Smooth muscle cell (in vitro differentiated cells): ENCODE measurements at regions not wholly inside any gene's neighbourhood (a gene's known extent, or its start where the extent isn't known, plus 50 kb on each side); places are given as distances from the start of the nearest gene placed in this dataset.
"Not testable (repeated sequence)": the region's sequence is repeated elsewhere in the genome, so short reads cannot be mapped to it uniquely, and the experiment has no call there.

Experiments
- DNase-seq: peaks from one replicate; lab custom pipeline; 2025; ENCODE audit not compliant: unreplicated experiment; lab: John Stamatoyannopoulos, UW
- H2AFZ ChIP-seq: fragments of 200-600 bp; sonication (generic); 2 replicates; pipeline ENCODE4 v1.6.0; 2016; ENCODE audit warnings: antibody characterized with exemption, low read depth, mild to moderate bottlenecking
- H3F3A ChIP-seq: fragments of 200-600 bp; sonication (generic); 2 replicates; pipeline ENCODE4 v1.6.0; 2017; ENCODE audit warnings: antibody characterized with exemption, low read depth
- H3K27ac ChIP-seq: fragments of 200-600 bp; sonication (generic); 2 replicates; pipeline ENCODE4 v1.5.1; 2016; ENCODE audit warnings: low read depth, mild to moderate bottlenecking
- H3K27me3 ChIP-seq: fragments of 200-600 bp; sonication (generic); 2 replicates; pipeline ENCODE4 v1.6.1; 2016; ENCODE audit warnings: low read depth, mild to moderate bottlenecking
- H3K36me3 ChIP-seq: fragments of 200-600 bp; sonication (generic); 2 replicates; pipeline ENCODE4 v1.5.1; 2016; ENCODE audit warnings: low read depth
- H3K4me1 ChIP-seq: fragments of 200-600 bp; sonication (generic); 2 replicates; pipeline ENCODE4 v1.5.1; 2016; ENCODE audit warnings: low read depth
- H3K4me2 ChIP-seq: fragments of 200-600 bp; sonication (generic); 2 replicates; pipeline ENCODE4 v1.6.0; 2016; ENCODE audit warnings: mild to moderate bottlenecking
- H3K4me3 ChIP-seq: fragments of 200-600 bp; sonication (generic); 2 replicates; pipeline ENCODE4 v1.5.1; 2016; ENCODE audit warnings: mild to moderate bottlenecking
- H3K79me2 ChIP-seq: fragments of 200-600 bp; sonication (generic); 2 replicates; pipeline ENCODE4 v1.6.0; 2016; ENCODE audit warnings: low read depth, mild to moderate bottlenecking
- H3K9ac ChIP-seq: fragments of 200-600 bp; sonication (generic); 2 replicates; pipeline ENCODE4 v1.6.0; 2016; ENCODE audit warnings: low read depth
- H3K9me3 ChIP-seq: fragments of 200-600 bp; sonication (generic); replicated peaks from 2 replicates; pipeline ENCODE4 v1.5.1; 2016; ENCODE audit warnings: low read depth
- H4K20me1 ChIP-seq: fragments of 200-600 bp; sonication (generic); 2 replicates; pipeline ENCODE4 v1.6.0; 2016; ENCODE audit warnings: low read depth
- WGBS: methylation state at CpG from one replicate; pipeline ENCODE4 v1.1.7; 2016; ENCODE audit warnings: low lambda C conversion rate; 5-methylcytosine and 5-hydroxymethylcytosine counted together
- TF ChIP-seq, protein P1 (sequence below): fragments of 200-600 bp; sonication (generic); IDR thresholded peaks from 2 replicates; pipeline ENCODE4 v1.5.1; 2017; ENCODE audit warnings: borderline replicate concordance, mild to moderate bottlenecking, antibody characterized with exemption; ENCODE audit not compliant: insufficient read depth, poor library complexity, severe bottlenecking

DNA sequence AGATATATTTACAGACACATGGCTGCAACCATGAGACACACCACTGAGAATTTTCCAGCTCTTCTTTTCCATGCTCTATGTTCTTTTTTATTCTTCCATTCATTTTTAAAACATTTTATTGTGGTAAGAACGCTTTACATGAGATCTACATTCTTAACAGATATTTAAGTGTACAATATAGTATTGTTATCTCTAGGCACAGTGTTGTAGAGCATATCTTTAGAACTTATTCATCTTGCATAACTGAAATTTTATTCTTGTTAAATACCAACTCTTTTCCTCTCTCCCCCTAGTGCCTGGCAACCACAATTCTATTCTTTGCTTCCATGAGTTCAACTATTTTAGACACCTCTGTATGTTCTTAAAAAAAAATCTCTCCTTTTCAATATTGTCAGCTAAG lies 67.1 kb upstream of the HABP2 start:
- Histone ChIP-seq H2AFZ (no peak overlapping the region), H3F3A (no peaks in the 10 kb centered on the region), H4K20me1 (no peaks in the 10 kb centered on the region), H3K4me2 (no peak overlapping the region), H3K27me3 (peaks cover 14% of the 10 kb centered on the region), H3K4me3 (no peak overlapping the region), H3K27ac (no peak overlapping the region), H3K9me3 (no peaks in the 10 kb centered on the region), H3K9ac (no peak overlapping the region), H3K36me3 (no peaks in the 10 kb centered on the region), H3K4me1 (no peaks in the 10 kb centered on the region), H3K79me2 (no peaks in the 10 kb centered on the region)
- WGBS = 89% methylated on average over 1 of the region's 1 CpG
- TF ChIP-seq, protein P1, sequence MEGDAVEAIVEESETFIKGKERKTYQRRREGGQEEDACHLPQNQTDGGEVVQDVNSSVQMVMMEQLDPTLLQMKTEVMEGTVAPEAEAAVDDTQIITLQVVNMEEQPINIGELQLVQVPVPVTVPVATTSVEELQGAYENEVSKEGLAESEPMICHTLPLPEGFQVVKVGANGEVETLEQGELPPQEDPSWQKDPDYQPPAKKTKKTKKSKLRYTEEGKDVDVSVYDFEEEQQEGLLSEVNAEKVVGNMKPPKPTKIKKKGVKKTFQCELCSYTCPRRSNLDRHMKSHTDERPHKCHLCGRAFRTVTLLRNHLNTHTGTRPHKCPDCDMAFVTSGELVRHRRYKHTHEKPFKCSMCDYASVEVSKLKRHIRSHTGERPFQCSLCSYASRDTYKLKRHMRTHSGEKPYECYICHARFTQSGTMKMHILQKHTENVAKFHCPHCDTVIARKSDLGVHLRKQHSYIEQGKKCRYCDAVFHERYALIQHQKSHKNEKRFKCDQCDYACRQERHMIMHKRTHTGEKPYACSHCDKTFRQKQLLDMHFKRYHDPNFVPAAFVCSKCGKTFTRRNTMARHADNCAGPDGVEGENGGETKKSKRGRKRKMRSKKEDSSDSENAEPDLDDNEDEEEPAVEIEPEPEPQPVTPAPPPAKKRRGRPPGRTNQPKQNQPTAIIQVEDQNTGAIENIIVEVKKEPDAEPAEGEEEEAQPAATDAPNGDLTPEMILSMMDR = no peak
- DNase-seq = no peak

DNA sequence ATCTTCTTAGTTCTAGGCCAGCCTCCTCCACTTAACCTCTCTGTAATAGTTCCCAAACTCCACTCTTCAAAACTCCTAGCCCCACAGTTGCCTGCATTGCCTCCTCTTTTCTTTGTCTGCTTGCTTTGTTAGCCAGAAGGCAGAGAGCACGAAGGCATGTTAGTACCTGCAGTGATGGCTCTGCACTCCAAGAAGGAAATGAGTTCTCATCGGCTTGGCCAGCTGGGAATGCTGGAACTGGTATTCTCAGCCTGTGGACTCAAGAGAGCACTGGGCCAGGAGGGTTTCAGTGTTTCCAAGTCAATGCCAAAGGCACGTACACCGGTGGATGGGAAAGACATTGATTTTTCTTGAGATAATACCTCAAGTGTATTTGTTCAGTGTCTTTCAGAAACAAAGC lies 66.3 kb upstream of the HABP2 start:
- Histone ChIP-seq H4K20me1 (no peaks in the 10 kb centered on the region), H3K27ac (no peak overlapping the region), H3K79me2 (no peaks in the 10 kb centered on the region), H3K4me1 (no peaks in the 10 kb centered on the region), H2AFZ (no peak overlapping the region), H3K4me2 (no peak overlapping the region), H3K9ac (no peak overlapping the region), H3K36me3 (no peaks in the 10 kb centered on the region), H3K4me3 (no peak overlapping the region), H3K9me3 (no peaks in the 10 kb centered on the region), H3K27me3 (peaks cover 14% of the 10 kb centered on the region), H3F3A (no peaks in the 10 kb centered on the region)
- WGBS = 85% methylated on average over 4 of the region's 4 CpGs
- no peak for DNase-seq
- TF ChIP-seq, protein P1 = no peak

DNA sequence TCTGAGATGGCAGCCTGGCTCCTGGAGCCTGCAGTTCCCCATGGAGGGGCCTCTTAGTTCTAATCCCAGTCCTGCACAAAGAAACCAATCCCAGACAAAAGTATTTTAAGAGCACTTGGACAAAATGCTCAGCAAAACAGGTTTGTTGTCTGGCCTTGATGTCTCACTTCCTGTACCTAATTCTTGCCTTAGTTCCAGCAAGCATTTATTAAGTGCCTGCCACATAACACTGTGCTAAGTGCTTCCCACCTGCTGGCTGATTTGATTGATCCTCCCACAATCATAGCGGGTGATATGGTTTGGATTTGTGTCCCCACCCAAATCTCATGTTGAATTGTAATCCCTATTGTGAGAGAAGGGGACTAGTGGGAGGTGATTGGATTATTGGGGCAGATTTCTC lies 65.7 kb upstream of the HABP2 start:
- no peaks in the 10 kb centered on the region for H3F3A ChIP-seq
- no peaks in the 10 kb centered on the region for H3K79me2 ChIP-seq
- no peak overlapping the region for H3K27ac ChIP-seq
- H3K9me3 ChIP-seq = no peaks in the 10 kb centered on the region
- no peak for DNase-seq
- H3K4me1 ChIP-seq = no peaks in the 10 kb centered on the region
- H3K36me3 ChIP-seq = no peaks in the 10 kb centered on the region
- no peak overlapping the region for H3K4me2 ChIP-seq
- no peaks in the 10 kb centered on the region for H4K20me1 ChIP-seq
- peaks cover 14% of the 10 kb centered on the region for H3K27me3 ChIP-seq
- WGBS = 92% methylated on average over 1 of the region's 1 CpG
- TF ChIP-seq, protein P1 = no peak
- no peak overlapping the region for H3K9ac ChIP-seq
- H3K4me3 ChIP-seq = no peak overlapping the region
- no peak overlapping the region for H2AFZ ChIP-seq

DNA sequence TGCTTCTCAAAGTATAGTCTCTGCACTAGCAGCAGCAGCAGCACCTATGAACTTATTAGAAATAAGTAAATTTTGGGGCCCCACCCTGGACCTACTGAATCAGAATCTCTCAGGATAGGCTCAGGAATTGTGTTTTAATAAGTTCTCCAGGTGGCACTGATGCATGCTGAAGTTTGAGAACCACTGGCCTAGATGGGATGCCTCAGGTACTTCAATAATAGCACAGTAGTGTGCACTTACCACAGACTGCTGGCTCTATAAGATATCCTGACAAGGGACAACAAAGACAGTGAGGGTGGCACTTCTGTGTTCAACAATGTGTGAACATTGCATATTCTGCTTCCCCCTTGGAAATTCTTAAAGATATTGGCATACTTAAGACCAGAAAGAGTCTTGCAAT lies 64.7 kb upstream of the HABP2 start:
- H3K4me2 ChIP-seq = no peak overlapping the region
- no peaks in the 10 kb centered on the region for H3K9me3 ChIP-seq
- H3K4me1 ChIP-seq = no peaks in the 10 kb centered on the region
- H3F3A ChIP-seq = no peaks in the 10 kb centered on the region
- no peak overlapping the region for H3K9ac ChIP-seq
- TF ChIP-seq, protein P1 = no peak
- H3K36me3 ChIP-seq = no peaks in the 10 kb centered on the region
- H3K27me3 ChIP-seq = peaks cover 14% of the 10 kb centered on the region
- H2AFZ ChIP-seq = no peak overlapping the region
- H3K4me3 ChIP-seq = no peak overlapping the region
- no peak overlapping the region for H3K27ac ChIP-seq
- DNase-seq = no peak
- no peaks in the 10 kb centered on the region for H4K20me1 ChIP-seq
- no peaks in the 10 kb centered on the region for H3K79me2 ChIP-seq

DNA sequence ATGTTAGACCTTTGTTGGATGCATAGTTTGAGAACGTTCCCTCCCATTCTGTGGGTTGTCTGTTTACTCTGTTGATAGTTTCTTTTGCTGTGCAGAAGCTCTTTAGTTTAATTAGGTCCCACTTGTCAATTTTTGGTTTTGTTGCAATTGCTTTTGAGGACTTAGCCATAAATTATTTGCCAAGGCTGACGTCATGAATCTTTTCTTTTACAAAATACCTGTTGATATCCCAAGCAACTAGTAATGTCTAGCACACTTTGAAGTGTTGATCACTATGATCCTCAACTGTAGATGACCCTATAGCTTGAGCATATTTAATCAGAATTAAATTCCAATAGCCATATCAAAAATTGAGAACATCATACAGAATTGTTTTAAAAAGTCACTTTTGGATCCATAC lies 63.3 kb upstream of the HABP2 start:
- peaks cover 14% of the 10 kb centered on the region for H3K27me3 ChIP-seq
- not testable (repeated sequence) for H3K79me2 ChIP-seq, H3K27ac ChIP-seq, H3K4me1 ChIP-seq, H4K20me1 ChIP-seq, H2AFZ ChIP-seq, DNase-seq, H3K4me2 ChIP-seq, H3F3A ChIP-seq, H3K4me3 ChIP-seq, H3K36me3 ChIP-seq, H3K9me3 ChIP-seq, H3K9ac ChIP-seq
- 69% methylated on average over 2 of the region's 2 CpGs for WGBS
